ENCODE measurements at regions not wholly inside any gene's neighbourhood (a gene's known extent, or its start where the extent isn't known, plus 50 kb on each side); places are given as distances from the start of the nearest gene placed in this dataset.
A peak's percentile ranks its signal among the peaks of the same experiment; 100 is the strongest.

DNA sequence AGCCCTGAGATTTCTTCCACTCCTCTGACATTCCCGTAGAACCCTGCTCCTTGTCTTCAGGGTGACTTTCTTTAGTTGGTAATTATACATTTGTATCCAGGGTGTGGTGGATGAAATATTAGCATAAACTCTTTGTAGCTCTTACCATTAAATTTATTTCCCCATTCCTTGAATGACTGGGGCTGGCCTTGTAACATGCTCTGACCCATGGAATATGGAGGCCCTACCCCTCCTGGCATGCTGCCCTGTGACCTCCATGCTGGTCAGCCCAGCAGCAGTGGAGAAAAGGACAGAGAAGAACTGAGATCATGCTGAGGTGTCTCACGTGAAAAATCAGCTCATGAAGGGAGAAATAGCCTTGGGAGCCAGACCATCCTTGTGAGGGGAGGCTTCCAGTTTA is 96.1 kb upstream of the PROK2 start:
- H3K36me3 ChIP-seq = no peaks in the 10 kb centered on the region
- no peaks in the 10 kb centered on the region for H3K4me1 ChIP-seq
- H3K9me3 ChIP-seq = no peaks in the 10 kb centered on the region
- TF ChIP-seq, protein P1, sequence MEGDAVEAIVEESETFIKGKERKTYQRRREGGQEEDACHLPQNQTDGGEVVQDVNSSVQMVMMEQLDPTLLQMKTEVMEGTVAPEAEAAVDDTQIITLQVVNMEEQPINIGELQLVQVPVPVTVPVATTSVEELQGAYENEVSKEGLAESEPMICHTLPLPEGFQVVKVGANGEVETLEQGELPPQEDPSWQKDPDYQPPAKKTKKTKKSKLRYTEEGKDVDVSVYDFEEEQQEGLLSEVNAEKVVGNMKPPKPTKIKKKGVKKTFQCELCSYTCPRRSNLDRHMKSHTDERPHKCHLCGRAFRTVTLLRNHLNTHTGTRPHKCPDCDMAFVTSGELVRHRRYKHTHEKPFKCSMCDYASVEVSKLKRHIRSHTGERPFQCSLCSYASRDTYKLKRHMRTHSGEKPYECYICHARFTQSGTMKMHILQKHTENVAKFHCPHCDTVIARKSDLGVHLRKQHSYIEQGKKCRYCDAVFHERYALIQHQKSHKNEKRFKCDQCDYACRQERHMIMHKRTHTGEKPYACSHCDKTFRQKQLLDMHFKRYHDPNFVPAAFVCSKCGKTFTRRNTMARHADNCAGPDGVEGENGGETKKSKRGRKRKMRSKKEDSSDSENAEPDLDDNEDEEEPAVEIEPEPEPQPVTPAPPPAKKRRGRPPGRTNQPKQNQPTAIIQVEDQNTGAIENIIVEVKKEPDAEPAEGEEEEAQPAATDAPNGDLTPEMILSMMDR (IDR thresholded peaks at IDR 0.05) = no peak
- intact Hi-C loops (cut with DNase I; ENCODE audit: low total_unique reads) = no loop called here
- H3K27ac ChIP-seq = no peak overlapping the region
- H3K4me3 ChIP-seq = no peak overlapping the region
- peaks cover 0 to 13% of the 10 kb centered on the region in 2 donors for H3K27me3 ChIP-seq
- DNase-seq = no peak

DNA sequence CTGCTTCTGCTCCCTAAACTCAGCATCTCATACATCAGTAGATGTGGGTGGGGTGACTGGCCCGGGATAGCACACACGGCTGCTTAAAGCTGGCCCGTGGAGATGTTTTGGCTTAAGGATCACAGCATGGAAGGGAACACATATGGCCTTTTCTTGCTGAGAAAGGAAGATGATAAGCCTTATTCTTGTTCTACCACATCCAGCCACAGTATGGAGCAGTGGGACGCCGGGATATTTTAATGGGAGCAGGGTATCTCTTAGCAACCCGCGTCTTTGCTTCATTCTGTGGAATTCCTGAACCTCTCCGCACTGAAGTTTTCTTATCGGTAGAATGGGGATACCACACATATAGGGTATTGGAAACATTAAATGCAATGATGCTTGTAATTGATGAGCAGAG is 94.1 kb upstream of the PROK2 start:
- no peak for DNase-seq
- Histone ChIP-seq H3K36me3 (no peaks in the 10 kb centered on the region), H3K4me1 (no peaks in the 10 kb centered on the region), H3K9me3 (no peaks in the 10 kb centered on the region), H3K27me3 (peaks cover 0 to 18% of the 10 kb centered on the region in 2 donors), H3K4me3 (no peak overlapping the region), H3K27ac (no peak overlapping the region)
- intact Hi-C loops (cut with DNase I; ENCODE audit: low total_unique reads) = loop anchor here (5.0 kb wide), 1 partner anchor 943 kb away; no protein-coding TSS in a partner anchor
- TF ChIP-seq, protein P1 (IDR thresholded peaks at IDR 0.05) = no peak

DNA sequence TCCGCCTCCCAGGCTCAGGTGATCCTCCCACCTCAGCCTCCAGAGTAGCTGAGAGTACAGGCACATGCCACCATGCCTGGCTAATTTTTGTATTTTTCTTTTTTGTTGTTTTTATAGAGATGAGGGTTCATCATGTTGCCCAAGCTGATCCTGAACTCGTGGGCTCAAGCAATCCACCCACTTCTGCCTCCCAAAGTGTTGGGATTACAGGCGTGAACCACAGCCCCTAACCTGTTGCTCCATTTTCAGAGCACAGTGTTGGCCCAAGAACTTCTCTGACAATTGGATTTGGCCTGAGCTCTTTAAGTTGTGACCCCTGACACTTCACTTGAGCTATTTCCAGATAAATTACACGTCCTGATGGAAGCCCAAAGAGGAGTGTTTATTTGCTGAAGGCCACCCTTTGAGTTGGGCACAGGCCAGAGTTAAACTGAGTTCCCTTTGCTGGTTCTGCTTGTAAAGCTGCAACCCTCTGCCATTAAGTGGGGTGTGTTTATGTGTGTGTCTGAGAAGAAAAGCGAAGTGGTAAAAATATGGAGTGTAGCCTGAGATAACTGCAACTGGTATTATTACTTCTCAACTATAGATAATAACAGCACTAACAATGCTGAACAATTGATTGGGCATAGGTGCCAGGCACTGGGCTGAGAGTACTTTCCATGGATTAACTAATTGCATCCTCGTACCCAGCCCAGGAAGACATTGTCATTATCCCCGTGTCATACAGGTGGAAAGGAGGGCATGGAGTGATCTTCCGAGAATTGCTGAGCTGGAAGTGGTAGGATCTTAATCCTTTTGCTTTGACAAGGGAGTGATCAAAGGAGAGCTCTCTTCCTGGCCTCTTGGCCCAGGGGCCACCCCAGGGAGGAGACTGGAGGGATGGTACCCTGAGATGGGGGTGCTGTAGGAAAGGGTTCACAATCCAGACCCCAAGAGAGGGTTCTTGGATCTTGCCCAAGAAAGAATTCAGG is 91.5 kb upstream of the PROK2 start:
- intact Hi-C loops (cut with DNase I; ENCODE audit: low total_unique reads) = loop anchor here (5.0 kb wide), 1 partner anchor 946 kb away; no protein-coding TSS in a partner anchor
- no peak for DNase-seq

DNA sequence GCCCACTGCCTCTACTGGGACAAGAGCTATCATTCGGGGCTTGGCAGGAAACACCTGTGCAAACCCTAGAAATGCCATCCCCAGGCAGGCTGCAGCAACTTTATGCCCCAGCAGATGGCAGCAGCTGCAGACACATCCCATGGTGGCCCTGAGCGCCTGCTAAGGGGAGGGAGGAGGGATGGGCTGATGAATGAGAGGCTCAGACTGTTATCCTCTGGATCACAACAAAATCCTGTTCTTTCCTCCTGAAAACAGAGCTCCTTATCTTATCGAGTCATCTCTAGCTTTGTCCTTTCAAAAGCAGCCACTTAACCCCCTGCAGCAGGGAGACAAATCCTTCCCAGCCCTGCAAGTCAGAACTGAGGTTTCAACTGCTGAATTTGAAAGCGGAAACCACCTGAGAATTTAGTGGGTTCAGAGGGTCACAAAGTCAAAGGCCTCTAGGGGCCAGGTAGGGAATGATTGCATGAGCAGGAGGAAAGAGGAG is 90.6 kb upstream of the PROK2 start:
- peaks cover 0 to 11% of the 10 kb centered on the region in 2 donors for H3K27me3 ChIP-seq
- intact Hi-C loops (cut with DNase I; ENCODE audit: low total_unique reads) = loop anchor here (5.0 kb wide), 1 partner anchor 947 kb away; no protein-coding TSS in a partner anchor
- H3K27ac ChIP-seq = no peak overlapping the region
- no peaks in the 10 kb centered on the region for H3K36me3 ChIP-seq
- TF ChIP-seq, protein P1 (IDR thresholded peaks at IDR 0.05) = peak; percentile 83 to 87
- peak; percentile 69 to 83 for DNase-seq
- H3K4me1 ChIP-seq = no peaks in the 10 kb centered on the region
- H3K9me3 ChIP-seq = peaks cover 0 to 5% (median 0%) of the 10 kb centered on the region in 3 donors
- H3K4me3 ChIP-seq = no peak overlapping the region

More for the DNA sequence above, 91.5 kb upstream of the PROK2 start:
- Histone ChIP-seq H3K4me3 (no peak overlapping the region), H3K36me3 (no peaks in the 10 kb centered on the region), H3K27ac (no peak overlapping the region), H3K27me3 (peaks cover 0 to 15% of the 10 kb centered on the region in 2 donors), H3K4me1 (no peaks in the 10 kb centered on the region), H3K9me3 (no peaks in the 10 kb centered on the region)
- TF ChIP-seq, protein P1 (IDR thresholded peaks at IDR 0.05) = no peak

DNA sequence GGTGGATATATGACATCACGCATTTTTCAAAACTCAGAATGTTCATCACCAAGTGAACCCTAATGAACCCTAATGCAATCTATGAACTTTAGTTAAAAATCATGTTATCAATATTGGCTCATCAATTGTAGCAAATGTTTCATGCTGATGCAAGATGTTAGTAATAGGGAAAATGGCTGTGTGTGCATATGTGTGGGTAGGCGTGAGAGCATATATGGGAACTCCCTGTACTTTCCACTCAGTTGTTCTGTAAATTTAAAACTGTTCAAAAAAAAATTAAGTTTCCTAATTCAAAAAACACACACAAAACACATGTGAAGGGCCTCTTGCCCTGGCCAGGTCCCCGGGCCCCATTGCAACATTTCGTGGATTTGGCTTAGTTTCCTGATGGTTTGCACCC is 89.7 kb upstream of the PROK2 start:
- no peak for DNase-seq
- intact Hi-C loops (cut with DNase I; ENCODE audit: low total_unique reads) = loop anchor here (5.0 kb wide), 1 partner anchor 948 kb away; no protein-coding TSS in a partner anchor
- Histone ChIP-seq H3K9me3 (peaks cover 0 to 6% (median 0%) of the 10 kb centered on the region in 3 donors), H3K27ac (no peak overlapping the region), H3K4me3 (no peak overlapping the region), H3K36me3 (no peaks in the 10 kb centered on the region), H3K27me3 (peaks cover 0 to 10% of the 10 kb centered on the region in 2 donors), H3K4me1 (no peaks in the 10 kb centered on the region)
- TF ChIP-seq, protein P1 (IDR thresholded peaks at IDR 0.05) = no peak

Data from tibial artery (tissue), 4 donors.